HEK293T (cell line): ENCODE measurements at regions not wholly inside any gene's neighbourhood (a gene's known extent, or its start where the extent isn't known, plus 50 kb on each side); places are given as distances from the start of the nearest gene placed in this dataset.

Experiments used
- ARNT ChIP-seq: fragments of 450-650 bp; IDR thresholded peaks from 2 replicates; pipeline ENCODE4 v1.6.1; 2017; ENCODE audit warnings: mild to moderate bottlenecking
- BHLHE40 ChIP-seq: fragments of 450-650 bp; IDR thresholded peaks from 2 replicates; pipeline ENCODE4 v1.6.1; 2016; ENCODE audit warnings: mild to moderate bottlenecking, moderate library complexity, borderline replicate concordance
- ELF4 ChIP-seq: fragments of 450-650 bp; IDR thresholded peaks from 2 replicates; pipeline ENCODE4 v1.6.1; 2017; ENCODE audit warnings: antibody characterized with exemption
- FOXA1 ChIP-seq: fragments of 450-650 bp; IDR thresholded peaks from 2 replicates; pipeline ENCODE4 v1.6.1; 2016; ENCODE audit warnings: mild to moderate bottlenecking
- FOXK2 ChIP-seq: fragments of 450-650 bp; IDR thresholded peaks from 2 replicates; pipeline ENCODE4 v1.6.1; 2016; ENCODE audit warnings: mild to moderate bottlenecking
- HDGF ChIP-seq: fragments of 450-650 bp; IDR thresholded peaks from 2 replicates; pipeline ENCODE4 v1.6.1; 2017; ENCODE audit warnings: antibody characterized with exemption, borderline replicate concordance
- L3MBTL2 ChIP-seq: fragments of 450-650 bp; conservative IDR thresholded peaks from 2 replicates; pipeline ENCODE4 v1.6.1; 2016; ENCODE audit warnings: mild to moderate bottlenecking
- SP1 ChIP-seq: fragments of 450-650 bp; IDR thresholded peaks from 2 replicates; pipeline ENCODE4 v1.6.1; 2017
- SUZ12 ChIP-seq: fragments of 450-650 bp; IDR thresholded peaks from 2 replicates; pipeline ENCODE4 v1.6.1; 2016; ENCODE audit warnings: mild to moderate bottlenecking
- TARDBP ChIP-seq: fragments of 450-650 bp; IDR thresholded peaks from 2 replicates; pipeline ENCODE4 v1.6.1; 2016
- ZNF384 ChIP-seq: fragments of 450-650 bp; IDR thresholded peaks from 2 replicates; pipeline ENCODE4 v1.6.1; 2016
- TF ChIP-seq, protein P1 (sequence below): fragments of 450-650 bp; IDR thresholded peaks from 2 replicates; pipeline ENCODE4 v1.6.1; 2016

DNA sequence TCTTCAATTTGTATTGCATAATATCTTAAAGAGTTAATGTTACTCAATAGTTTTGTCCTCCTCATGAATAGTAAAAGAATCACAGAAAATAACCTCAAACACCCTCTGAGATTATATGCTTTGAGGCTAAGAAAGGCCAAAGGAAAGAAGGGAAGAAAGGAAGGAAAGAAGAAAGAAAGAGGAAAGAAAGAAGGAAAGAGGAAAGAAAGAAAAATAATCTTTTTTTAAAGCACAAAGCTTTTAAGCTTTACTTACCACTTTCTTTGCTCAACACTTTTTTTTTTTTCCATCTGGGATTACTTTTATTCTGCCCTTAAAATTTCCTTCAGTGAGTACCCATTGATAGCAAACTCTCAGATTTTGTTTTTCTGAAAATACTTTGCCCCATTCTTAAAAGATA lies 369.1 kb downstream of the FGF9 start:
- TF ChIP-seq HDGF (no peak), ELF4 (no peak), BHLHE40 (no peak), SUZ12 (no peak), FOXK2 (no peak), FOXA1 (no peak), ARNT (no peak), L3MBTL2 (no peak), ZNF384 (no peak), TARDBP (no peak), SP1 (no peak)
- TF ChIP-seq, protein P1, sequence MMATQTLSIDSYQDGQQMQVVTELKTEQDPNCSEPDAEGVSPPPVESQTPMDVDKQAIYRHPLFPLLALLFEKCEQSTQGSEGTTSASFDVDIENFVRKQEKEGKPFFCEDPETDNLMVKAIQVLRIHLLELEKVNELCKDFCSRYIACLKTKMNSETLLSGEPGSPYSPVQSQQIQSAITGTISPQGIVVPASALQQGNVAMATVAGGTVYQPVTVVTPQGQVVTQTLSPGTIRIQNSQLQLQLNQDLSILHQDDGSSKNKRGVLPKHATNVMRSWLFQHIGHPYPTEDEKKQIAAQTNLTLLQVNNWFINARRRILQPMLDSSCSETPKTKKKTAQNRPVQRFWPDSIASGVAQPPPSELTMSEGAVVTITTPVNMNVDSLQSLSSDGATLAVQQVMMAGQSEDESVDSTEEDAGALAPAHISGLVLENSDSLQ = no peak
